ENCODE measurements at regions not wholly inside any gene's neighbourhood (a gene's known extent, or its start where the extent isn't known, plus 50 kb on each side); places are given as distances from the start of the nearest gene placed in this dataset.

DNA sequence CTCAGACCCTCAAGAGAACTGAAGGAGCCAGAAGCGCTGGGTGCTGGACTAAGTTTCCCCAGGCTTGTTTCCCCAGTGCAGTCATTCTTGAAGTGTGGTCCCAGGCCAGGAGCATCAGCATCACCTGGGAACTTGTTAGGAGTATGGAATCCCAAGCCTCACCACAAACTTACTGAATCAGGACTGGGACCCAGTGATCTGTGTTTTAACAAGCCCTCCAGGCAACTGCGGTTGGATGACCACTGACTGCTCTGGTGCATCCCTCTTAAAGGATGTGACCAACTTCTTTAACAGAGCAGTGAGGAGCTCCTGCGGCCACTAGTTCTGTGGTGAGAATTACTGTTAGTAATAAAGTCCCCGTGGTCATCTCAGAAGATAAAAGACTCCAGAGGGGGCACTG, 62.4 kb upstream of the DAZL start:
- Mint-ChIP-seq H3K27me3 (ENCODE audit: insufficient read depth) (no peaks in the 10 kb centered on the region; the same call in 1 of the 2 replicates), H3K9me3 (no peaks in the 10 kb centered on the region), H3K4me3 (no peak overlapping the region), H3K4me1 (ENCODE audit: low read depth) (peaks cover 34% of the 10 kb centered on the region), H3K27ac (no peak overlapping the region), H3K36me3 (ENCODE audit: low read depth) (no peaks in the 10 kb centered on the region)
- DNase-seq: no peak
- TF ChIP-seq CTCF (IDR thresholded peaks at IDR 0.05): no peak

DNA sequence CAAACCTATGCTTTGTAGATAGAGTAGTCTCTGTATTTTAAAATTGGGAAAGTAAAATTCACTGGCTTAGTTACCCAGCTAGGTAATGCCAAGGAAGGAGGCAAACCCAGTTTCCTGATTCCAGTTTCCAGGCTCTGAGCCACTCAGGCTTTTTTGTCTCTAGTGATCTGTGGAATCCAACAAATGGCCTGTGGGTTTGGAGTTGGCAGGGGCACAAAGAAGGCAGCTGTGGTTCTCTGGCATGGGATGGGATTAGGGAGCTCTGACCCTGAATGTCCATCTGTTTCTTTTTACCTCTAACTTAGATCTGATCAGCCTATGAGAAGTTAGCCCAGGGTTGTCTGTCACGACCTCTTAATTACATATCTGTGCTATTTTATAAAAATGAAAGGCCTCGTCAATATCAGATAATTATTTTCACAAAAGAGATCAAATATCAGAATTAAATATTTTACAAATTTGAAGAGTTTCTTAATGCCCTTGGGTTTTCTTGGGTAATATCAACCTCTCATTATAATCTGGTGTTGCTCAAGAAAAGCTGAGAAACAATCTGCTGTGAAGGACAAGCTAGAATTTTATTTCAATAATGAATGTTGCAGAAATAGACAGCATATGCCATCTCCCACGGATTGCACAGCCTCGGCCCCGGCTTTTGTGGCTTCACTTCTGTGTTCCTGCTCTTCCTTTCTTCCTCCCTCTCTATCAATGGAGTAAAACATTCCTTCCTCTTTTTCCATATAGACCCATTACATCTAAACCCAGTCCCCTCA, 63.7 kb upstream of the DAZL start:
- TF ChIP-seq CTCF (IDR thresholded peaks at IDR 0.05): no peak
- Mint-ChIP-seq H3K4me3 (no peak overlapping the region), H3K9me3 (no peaks in the 10 kb centered on the region), H3K4me1 (ENCODE audit: low read depth) (peaks cover 28% of the 10 kb centered on the region), H3K27me3 (ENCODE audit: insufficient read depth) (no peaks in the 10 kb centered on the region; the same call in 1 of the 2 replicates), H3K36me3 (ENCODE audit: low read depth) (no peaks in the 10 kb centered on the region), H3K27ac (no peak overlapping the region)
- no peak for DNase-seq

- no peak overlapping the region for H3K4me3 Mint-ChIP-seq
- DNase-seq: no peak
Observed at GRCh38 chr3:16670191-16670590, 65.0 kb upstream of the DAZL start.

DNA sequence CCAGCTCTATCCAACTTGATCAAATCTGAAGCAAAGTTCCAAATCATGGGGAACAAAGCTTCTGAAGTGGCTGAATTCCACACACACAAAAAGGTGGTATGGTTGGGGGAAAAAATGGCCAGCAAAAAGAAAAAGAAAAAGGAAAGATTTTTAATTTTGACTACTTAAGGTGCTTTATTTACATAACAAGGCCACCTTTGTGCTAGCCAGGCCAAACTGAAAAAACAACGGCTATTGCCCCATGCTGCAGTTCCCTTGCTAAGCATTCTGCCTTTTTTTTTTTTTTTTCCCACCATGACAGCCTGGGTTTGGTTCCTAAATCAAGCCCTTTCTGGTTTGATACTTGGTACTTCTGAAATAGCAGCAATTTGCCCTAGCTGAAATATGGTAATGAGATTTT, 66.5 kb upstream of the DAZL start:
- no peak for TF ChIP-seq CTCF (IDR thresholded peaks at IDR 0.05)
- Mint-ChIP-seq H3K4me1 (ENCODE audit: low read depth) (peaks cover 6% of the 10 kb centered on the region; the same call in 1 of the 2 replicates), H3K36me3 (ENCODE audit: low read depth) (0 out of 2 replicates have a peak, but pooled peaks cover 5% of the 10 kb centered on the region), H3K27me3 (ENCODE audit: insufficient read depth) (no peaks in the 10 kb centered on the region; the same call in 1 of the 2 replicates), H3K27ac (no peak overlapping the region), H3K9me3 (peaks cover 14% of the 10 kb centered on the region), H3K4me3 (no peak overlapping the region)
- no peak for DNase-seq

More at GRCh38 chr3:16670191-16670590, 65.0 kb upstream of the DAZL start:
- no peaks in the 10 kb centered on the region for H3K9me3 Mint-ChIP-seq
- no peak overlapping the region for H3K27ac Mint-ChIP-seq
- no peak for TF ChIP-seq CTCF (IDR thresholded peaks at IDR 0.05)
- no peaks in the 10 kb centered on the region; the same call in 1 of the 2 replicates for H3K27me3 Mint-ChIP-seq (ENCODE audit: insufficient read depth)
- peaks cover 19% of the 10 kb centered on the region for H3K4me1 Mint-ChIP-seq (ENCODE audit: low read depth)
- no peaks in the 10 kb centered on the region for H3K36me3 Mint-ChIP-seq (ENCODE audit: low read depth)

GRCh38 chr3:16673530-16673929, 68.3 kb upstream of the DAZL start:
- Mint-ChIP-seq H3K4me3 (no peak overlapping the region), H3K36me3 (ENCODE audit: low read depth) (peaks cover 12% of the 10 kb centered on the region; the same call in 1 of the 2 replicates), H3K27ac (no peak overlapping the region), H3K4me1 (ENCODE audit: low read depth) (peaks cover 6% of the 10 kb centered on the region; the same call in 1 of the 2 replicates), H3K9me3 (peaks cover 23% of the 10 kb centered on the region), H3K27me3 (ENCODE audit: insufficient read depth) (no peaks in the 10 kb centered on the region)
- no peak for DNase-seq
- TF ChIP-seq CTCF (IDR thresholded peaks at IDR 0.05): no peak

Measured in HFFc6 (cell line).